GM23338 (cell line): ENCODE measurements at regions not wholly inside any gene's neighbourhood (a gene's known extent, or its start where the extent isn't known, plus 50 kb on each side); places are given as distances from the start of the nearest gene placed in this dataset.

ENCODE experiments used
- ATAC-seq: fragments of 200-7000 bp; cut with Tn5 transposase; 3 replicates; pipeline ENCODE4 v1.9.1; 2020
- DNase-seq: peaks from one replicate; pipeline ENCODE4 v3.0.0-alpha.2; 2015; ENCODE audit warnings: low spot score
- H2AFZ ChIP-seq: fragments of 200-600 bp; sonication (generic); 2 replicates; pipeline ENCODE4 v1.8.0; 2016; ENCODE audit warnings: antibody characterized with exemption, mild to moderate bottlenecking, moderate library complexity
- H3F3A ChIP-seq: fragments of 200-600 bp; sonication (generic); replicated peaks from 2 replicates; pipeline ENCODE4 v1.8.0; 2017; ENCODE audit warnings: antibody characterized with exemption, mixed run types, low read depth
- H3K27ac ChIP-seq: fragments of 200-600 bp; sonication (generic); 2 replicates; pipeline ENCODE4 v1.6.1; 2016; ENCODE audit warnings: low read depth
- H3K27me3 ChIP-seq: fragments of 200-600 bp; sonication (generic); 2 replicates; pipeline ENCODE4 v1.8.0; 2016; ENCODE audit warnings: mild to moderate bottlenecking, mixed run types, moderate library complexity; ENCODE audit not compliant: insufficient read depth
- H3K36me3 ChIP-seq: fragments of 200-600 bp; sonication (generic); 2 replicates; pipeline ENCODE4 v1.8.0; 2016; ENCODE audit warnings: mild to moderate bottlenecking; ENCODE audit not compliant: insufficient read depth
- H3K4me1 ChIP-seq: fragments of 200-600 bp; sonication (generic); 2 replicates; pipeline ENCODE4 v1.8.0; 2016; ENCODE audit warnings: mild to moderate bottlenecking, moderate library complexity; ENCODE audit not compliant: insufficient read depth
- H3K4me2 ChIP-seq: fragments of 200-600 bp; sonication (generic); 2 replicates; pipeline ENCODE4 v1.7.1; 2017; ENCODE audit warnings: mixed run types
- H3K4me3 ChIP-seq: fragments of 200-600 bp; sonication (generic); 2 replicates; pipeline ENCODE4 v1.6.1; 2016; ENCODE audit warnings: mixed run types
- H3K79me2 ChIP-seq: fragments of 200-600 bp; sonication (generic); replicated peaks from 2 replicates; pipeline ENCODE4 v1.8.0; 2017; ENCODE audit warnings: mild to moderate bottlenecking; ENCODE audit not compliant: insufficient read depth
- H3K9me2 ChIP-seq: fragments of 200-600 bp; sonication (generic); 2 replicates; pipeline ENCODE4 v1.8.0; 2017; ENCODE audit not compliant: insufficient read depth
- H4K20me1 ChIP-seq: fragments of 200-600 bp; sonication (generic); replicated peaks from 2 replicates; pipeline ENCODE4 v1.8.0; 2017; ENCODE audit warnings: mild to moderate bottlenecking; ENCODE audit not compliant: insufficient read depth
- H3K27ac Mint-ChIP-seq: 2 replicates; pipeline ENCODE4 v1.8.0; 2020; ENCODE audit warnings: inconsistent platforms, mild to moderate bottlenecking, moderate library complexity, mixed read lengths
- H3K27me3 Mint-ChIP-seq: 3 replicates; pipeline ENCODE4 v1.8.0; 2022; ENCODE audit warnings: low read depth, mild to moderate bottlenecking, moderate library complexity, mixed read lengths, inconsistent platforms; ENCODE audit not compliant: insufficient read depth, poor library complexity
- H3K36me3 Mint-ChIP-seq: 3 replicates; pipeline ENCODE4 v1.8.0; 2021; ENCODE audit warnings: low read depth, mild to moderate bottlenecking, inconsistent platforms, moderate library complexity, mixed read lengths
- H3K4me1 Mint-ChIP-seq: 3 replicates; pipeline ENCODE4 v1.8.0; 2020; ENCODE audit warnings: mild to moderate bottlenecking, inconsistent platforms, mixed read lengths
- H3K4me3 Mint-ChIP-seq: 3 replicates; pipeline ENCODE4 v1.8.0; 2021; ENCODE audit warnings: moderate library complexity, mild to moderate bottlenecking, inconsistent platforms, mixed read lengths
- H3K9me3 Mint-ChIP-seq: 3 replicates; pipeline ENCODE4 v1.8.0; 2020; ENCODE audit warnings: moderate library complexity, mild to moderate bottlenecking, inconsistent platforms, mixed read lengths
- CREB1 ChIP-seq: fragments of 250-450 bp; sonication (Bioruptor Pico); IDR thresholded peaks from 2 replicates; pipeline ENCODE4 v1.5.0; 2020; ENCODE audit warnings: low read depth, mild to moderate bottlenecking, moderate library complexity
- EZH2 ChIP-seq: fragments of 200-600 bp; sonication (generic); IDR thresholded peaks from one replicate; pipeline ENCODE4 v1.8.0; 2017; ENCODE audit warnings: antibody characterized with exemption, mild to moderate bottlenecking, low read depth; ENCODE audit not compliant: unreplicated experiment
- EZH2phosphoT487 ChIP-seq: fragments of 200-600 bp; sonication (generic); IDR thresholded peaks from one replicate; pipeline ENCODE4 v1.8.1; 2018; ENCODE audit warnings: antibody characterized with exemption; ENCODE audit not compliant: unreplicated experiment
- JUNB ChIP-seq: IDR thresholded peaks from one replicate; pipeline ENCODE4 v1.6.1; 2016; ENCODE audit warnings: antibody characterized with exemption; ENCODE audit not compliant: unreplicated experiment
- NANOG ChIP-seq: IDR thresholded peaks from 2 replicates; pipeline ENCODE4 v1.6.1; 2016; ENCODE audit warnings: antibody characterized with exemption, borderline replicate concordance
- POLR2AphosphoS5 ChIP-seq: IDR thresholded peaks from 2 replicates; pipeline ENCODE4 v1.6.1; 2016; ENCODE audit warnings: antibody characterized with exemption, low read depth
- STAT1 ChIP-seq: IDR thresholded peaks from one replicate; pipeline ENCODE4 v1.6.1; 2016; ENCODE audit warnings: antibody characterized with exemption; ENCODE audit not compliant: unreplicated experiment
- ZNF114 ChIP-seq: fragments of 250-450 bp; sonication (Bioruptor Pico); IDR thresholded peaks from 2 replicates; pipeline ENCODE4 v1.5.0; 2020; ENCODE audit warnings: mild to moderate bottlenecking, moderate library complexity
- ZNF331 ChIP-seq: fragments of 250-450 bp; sonication (Bioruptor Pico); IDR thresholded peaks from 2 replicates; pipeline ENCODE4 v1.5.0; 2020; ENCODE audit warnings: low read depth, mild to moderate bottlenecking, moderate library complexity
- ZNF462 ChIP-seq: fragments of 250-450 bp; sonication (Bioruptor Pico); IDR thresholded peaks from 2 replicates; pipeline ENCODE4 v1.5.0; 2020; ENCODE audit warnings: mild to moderate bottlenecking, moderate library complexity
- TF ChIP-seq, protein P1 (sequence below): IDR thresholded peaks from 2 replicates; pipeline ENCODE4 v1.6.1; 2016; ENCODE audit warnings: antibody characterized with exemption
- TF ChIP-seq, protein P2 (sequence below): IDR thresholded peaks from one replicate; pipeline ENCODE4 v1.6.1; 2018; ENCODE audit warnings: antibody characterized with exemption; ENCODE audit not compliant: unreplicated experiment
- TF ChIP-seq, protein P3 (sequence below), 2 experiments: fragments of 200-600 bp in 1 of 2; sonication (generic) in 1 of 2; conservative IDR thresholded peaks; 2 replicates each; pipeline versions ENCODE4 v1.5.1 to v1.6.1; 2016 to 2017; ENCODE audit warnings: antibody characterized with exemption in 2 of 2, low read depth in 2 of 2, mild to moderate bottlenecking in 2 of 2, moderate library complexity in 1 of 2

DNA sequence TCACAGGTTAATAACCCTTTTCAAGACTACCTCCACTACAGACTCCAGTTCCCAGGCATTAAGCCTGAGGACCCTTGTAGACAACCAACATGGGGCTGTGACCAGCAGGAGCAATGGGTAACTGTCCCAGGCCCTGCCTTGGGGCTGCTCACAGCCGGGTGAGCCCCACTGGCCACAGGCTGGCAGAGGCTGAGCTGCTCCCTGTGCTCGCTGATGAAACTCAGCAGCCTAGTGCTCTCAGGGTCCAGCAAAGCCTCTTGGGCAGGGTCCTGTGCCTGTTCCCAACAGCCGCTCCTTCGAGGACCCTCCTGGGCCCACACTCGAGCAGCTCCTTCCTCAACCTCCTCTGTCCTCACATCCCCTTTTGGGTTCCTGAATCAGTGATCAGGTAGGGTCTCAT lies 99.8 kb downstream of the VPREB1 start:
- no peaks in the 10 kb centered on the region for H3K9me2 ChIP-seq
- H3K4me3 Mint-ChIP-seq, result no peak overlapping the region
- no peaks in the 10 kb centered on the region for H3F3A ChIP-seq
- no peak overlapping the region for H3K27ac Mint-ChIP-seq
- no peak for TF ChIP-seq EZH2phosphoT487
- TF ChIP-seq, protein P1, sequence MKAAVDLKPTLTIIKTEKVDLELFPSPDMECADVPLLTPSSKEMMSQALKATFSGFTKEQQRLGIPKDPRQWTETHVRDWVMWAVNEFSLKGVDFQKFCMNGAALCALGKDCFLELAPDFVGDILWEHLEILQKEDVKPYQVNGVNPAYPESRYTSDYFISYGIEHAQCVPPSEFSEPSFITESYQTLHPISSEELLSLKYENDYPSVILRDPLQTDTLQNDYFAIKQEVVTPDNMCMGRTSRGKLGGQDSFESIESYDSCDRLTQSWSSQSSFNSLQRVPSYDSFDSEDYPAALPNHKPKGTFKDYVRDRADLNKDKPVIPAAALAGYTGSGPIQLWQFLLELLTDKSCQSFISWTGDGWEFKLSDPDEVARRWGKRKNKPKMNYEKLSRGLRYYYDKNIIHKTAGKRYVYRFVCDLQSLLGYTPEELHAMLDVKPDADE, result no peak
- TF ChIP-seq POLR2AphosphoS5, result no peak
- TF ChIP-seq NANOG, result no peak
- no peak for TF ChIP-seq EZH2
- no peak for TF ChIP-seq ZNF331 (CRISPR knock-in tag)
- TF ChIP-seq CREB1 (CRISPR knock-in tag), result no peak
- TF ChIP-seq STAT1, result no peak
- TF ChIP-seq, protein P2, sequence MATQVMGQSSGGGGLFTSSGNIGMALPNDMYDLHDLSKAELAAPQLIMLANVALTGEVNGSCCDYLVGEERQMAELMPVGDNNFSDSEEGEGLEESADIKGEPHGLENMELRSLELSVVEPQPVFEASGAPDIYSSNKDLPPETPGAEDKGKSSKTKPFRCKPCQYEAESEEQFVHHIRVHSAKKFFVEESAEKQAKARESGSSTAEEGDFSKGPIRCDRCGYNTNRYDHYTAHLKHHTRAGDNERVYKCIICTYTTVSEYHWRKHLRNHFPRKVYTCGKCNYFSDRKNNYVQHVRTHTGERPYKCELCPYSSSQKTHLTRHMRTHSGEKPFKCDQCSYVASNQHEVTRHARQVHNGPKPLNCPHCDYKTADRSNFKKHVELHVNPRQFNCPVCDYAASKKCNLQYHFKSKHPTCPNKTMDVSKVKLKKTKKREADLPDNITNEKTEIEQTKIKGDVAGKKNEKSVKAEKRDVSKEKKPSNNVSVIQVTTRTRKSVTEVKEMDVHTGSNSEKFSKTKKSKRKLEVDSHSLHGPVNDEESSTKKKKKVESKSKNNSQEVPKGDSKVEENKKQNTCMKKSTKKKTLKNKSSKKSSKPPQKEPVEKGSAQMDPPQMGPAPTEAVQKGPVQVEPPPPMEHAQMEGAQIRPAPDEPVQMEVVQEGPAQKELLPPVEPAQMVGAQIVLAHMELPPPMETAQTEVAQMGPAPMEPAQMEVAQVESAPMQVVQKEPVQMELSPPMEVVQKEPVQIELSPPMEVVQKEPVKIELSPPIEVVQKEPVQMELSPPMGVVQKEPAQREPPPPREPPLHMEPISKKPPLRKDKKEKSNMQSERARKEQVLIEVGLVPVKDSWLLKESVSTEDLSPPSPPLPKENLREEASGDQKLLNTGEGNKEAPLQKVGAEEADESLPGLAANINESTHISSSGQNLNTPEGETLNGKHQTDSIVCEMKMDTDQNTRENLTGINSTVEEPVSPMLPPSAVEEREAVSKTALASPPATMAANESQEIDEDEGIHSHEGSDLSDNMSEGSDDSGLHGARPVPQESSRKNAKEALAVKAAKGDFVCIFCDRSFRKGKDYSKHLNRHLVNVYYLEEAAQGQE, result no peak
- TF ChIP-seq ZNF114 (CRISPR knock-in tag), result no peak
- TF ChIP-seq JUNB, result no peak
- no peak for TF ChIP-seq ZNF462 (CRISPR knock-in tag)
- TF ChIP-seq, protein P3, sequence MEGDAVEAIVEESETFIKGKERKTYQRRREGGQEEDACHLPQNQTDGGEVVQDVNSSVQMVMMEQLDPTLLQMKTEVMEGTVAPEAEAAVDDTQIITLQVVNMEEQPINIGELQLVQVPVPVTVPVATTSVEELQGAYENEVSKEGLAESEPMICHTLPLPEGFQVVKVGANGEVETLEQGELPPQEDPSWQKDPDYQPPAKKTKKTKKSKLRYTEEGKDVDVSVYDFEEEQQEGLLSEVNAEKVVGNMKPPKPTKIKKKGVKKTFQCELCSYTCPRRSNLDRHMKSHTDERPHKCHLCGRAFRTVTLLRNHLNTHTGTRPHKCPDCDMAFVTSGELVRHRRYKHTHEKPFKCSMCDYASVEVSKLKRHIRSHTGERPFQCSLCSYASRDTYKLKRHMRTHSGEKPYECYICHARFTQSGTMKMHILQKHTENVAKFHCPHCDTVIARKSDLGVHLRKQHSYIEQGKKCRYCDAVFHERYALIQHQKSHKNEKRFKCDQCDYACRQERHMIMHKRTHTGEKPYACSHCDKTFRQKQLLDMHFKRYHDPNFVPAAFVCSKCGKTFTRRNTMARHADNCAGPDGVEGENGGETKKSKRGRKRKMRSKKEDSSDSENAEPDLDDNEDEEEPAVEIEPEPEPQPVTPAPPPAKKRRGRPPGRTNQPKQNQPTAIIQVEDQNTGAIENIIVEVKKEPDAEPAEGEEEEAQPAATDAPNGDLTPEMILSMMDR (conservative IDR thresholded peaks at IDR 0.05; ENCODE audit: low read depth in 2 of 2), result no peak
- H3K36me3 Mint-ChIP-seq, result no peaks in the 10 kb centered on the region; the same call in 2 of the 3 replicates
- no peaks in the 10 kb centered on the region for H3K36me3 ChIP-seq
- no peak overlapping the region for H3K27ac ChIP-seq
- no peaks in the 10 kb centered on the region for H3K79me2 ChIP-seq
- no peaks in the 10 kb centered on the region for H4K20me1 ChIP-seq
- H3K27me3 ChIP-seq, result peaks cover 98% of the 10 kb centered on the region
- no peak overlapping the region for H3K4me2 ChIP-seq
- H3K27me3 Mint-ChIP-seq, result peaks cover 98% of the 10 kb centered on the region
- DNase-seq (no peak), ATAC-seq (no peak)
- no peak overlapping the region for H3K4me3 ChIP-seq
- H2AFZ ChIP-seq, result no peak overlapping the region
- no peaks in the 10 kb centered on the region for H3K4me1 ChIP-seq
- no peaks in the 10 kb centered on the region for H3K9me3 Mint-ChIP-seq
- peaks cover 18% of the 10 kb centered on the region for H3K4me1 Mint-ChIP-seq
